H1 (cell line): ENCODE measurements at regions not wholly inside any gene's neighbourhood (a gene's known extent, or its start where the extent isn't known, plus 50 kb on each side); places are given as distances from the start of the nearest gene placed in this dataset.

Experiments used
- CTCF ChIA-PET: fragments of 300-600 bp; sonication (Branson Sonifier 250); formaldehyde crosslinking; loops from one replicate; lab custom pipeline; 2021; ENCODE audit not compliant: partially characterized antibody; lab: Charles Lee
- POLR2A ChIA-PET: fragments of 300-600 bp; sonication (Branson Sonifier 250); formaldehyde crosslinking; loops from one replicate; lab custom pipeline; 2021; ENCODE audit warnings: inconsistent platforms; ENCODE audit not compliant: partially characterized antibody; lab: Charles Lee
- DNase-seq, 2 experiments: peaks; one replicate each; pipeline versions ENCODE4 v3.0.0 to v3.0.0-alpha.2; 2010 to 2022; ENCODE audit warnings: low spot score in 2 of 2, low read depth in 1 of 2, mixed read lengths in 1 of 2
- FAIRE-seq: peaks from 2 replicates; lab custom pipeline; 2011; peaks lifted over from hg19 to GRCh38; lab: Jason Lieb, UNC
- H2AFZ ChIP-seq: 2 replicates; pipeline ENCODE4 v1.8.1; 2012; ENCODE audit warnings: low read length, inconsistent platforms
- H2AK5ac ChIP-seq: 2 replicates; pipeline ENCODE4 v1.6.1; 2013; ENCODE audit warnings: low read depth, low read length
- H2BK120ac ChIP-seq: replicated peaks from 2 replicates; pipeline ENCODE3; 2013; ENCODE audit warnings: low read depth, low read length, inconsistent platforms
- H2BK12ac ChIP-seq: 2 replicates; pipeline ENCODE4 v1.6.1; 2013; ENCODE audit warnings: low read depth, low read length
- H2BK15ac ChIP-seq: 2 replicates; pipeline ENCODE4 v1.6.1; 2013; ENCODE audit warnings: low read length
- H2BK20ac ChIP-seq: 2 replicates; pipeline ENCODE4 v1.6.1; 2013; ENCODE audit warnings: low read length
- H2BK5ac ChIP-seq: 2 replicates; pipeline ENCODE4 v1.6.1; 2013; ENCODE audit warnings: low read depth, low read length
- H3K14ac ChIP-seq: 2 replicates; pipeline ENCODE4 v1.6.1; 2013; ENCODE audit warnings: inconsistent platforms; ENCODE audit not compliant: insufficient read length
- H3K18ac ChIP-seq: 2 replicates; pipeline ENCODE4 v1.6.1; 2013; ENCODE audit warnings: low read length; ENCODE audit errors: extremely low read depth
- H3K23ac ChIP-seq: 2 replicates; pipeline ENCODE4 v1.6.1; 2013; ENCODE audit warnings: inconsistent platforms; ENCODE audit not compliant: insufficient read length
- H3K23me2 ChIP-seq: 2 replicates; pipeline ENCODE4 v1.6.1; 2013; ENCODE audit warnings: low read depth, low read length
- H3K27ac ChIP-seq: 2 replicates; pipeline ENCODE4 v1.6.1; 2011; ENCODE audit warnings: low read depth, low read length, inconsistent platforms
- H3K27me3 ChIP-seq, 4 experiments: replicated peaks in 1 of 4; 1 replicate in 1 of 4; 2 replicates in 3 of 4; pipeline versions ENCODE4 v1.6.1 to v1.8.1; 2011 to 2013; ENCODE audit warnings: low read length in 3 of 4, mild to moderate bottlenecking in 3 of 4, inconsistent platforms in 2 of 4, mixed read lengths in 2 of 4, moderate library complexity in 1 of 4; ENCODE audit not compliant: control insufficient read depth in 3 of 4, insufficient read depth in 3 of 4; ENCODE audit errors: extremely low read depth in 1 of 4
- H3K36me3 ChIP-seq, 4 experiments: 2 replicates each; pipeline versions ENCODE4 v1.6.1 to v1.8.1; 2011 to 2013; ENCODE audit warnings: mild to moderate bottlenecking in 4 of 4, low read length in 3 of 4, moderate library complexity in 2 of 4, control low read depth in 1 of 4, inconsistent platforms in 1 of 4; ENCODE audit not compliant: insufficient read depth in 4 of 4, control insufficient read depth in 2 of 4
- H3K4ac ChIP-seq: replicated peaks from 2 replicates; pipeline ENCODE3; 2013; ENCODE audit warnings: low read length, low read depth, mixed read lengths, inconsistent platforms; ENCODE audit not compliant: insufficient read length
- H3K4me1 ChIP-seq, 4 experiments: replicated peaks in 1 of 4; 1 replicate in 1 of 4; 2 replicates in 3 of 4; pipeline versions ENCODE4 v1.6.1 to v1.8.1; 2011 to 2013; ENCODE audit warnings: low read length in 3 of 4, inconsistent platforms in 2 of 4, mixed read lengths in 1 of 4; ENCODE audit not compliant: insufficient read depth in 4 of 4, control insufficient read depth in 3 of 4
- H3K4me2 ChIP-seq, 2 experiments: 2 replicates each; pipeline versions ENCODE4 v1.6.1 to v1.8.1; 2011 to 2013; ENCODE audit warnings: low read depth in 2 of 2, low read length in 2 of 2, control low read depth in 1 of 2, inconsistent platforms in 1 of 2, mild to moderate bottlenecking in 1 of 2; ENCODE audit not compliant: insufficient read depth in 1 of 2
- H3K4me3 ChIP-seq, 4 experiments: fragments of 200-600, 300-600 bp in 1 of 4; sonication (generic), shearing (Covaris generic), sonication (Bioruptor Twin) in 1 of 4; 2 replicates each; pipeline versions ENCODE4 v1.5.1 to v1.8.1; 2011 to 2016; ENCODE audit warnings: low read length in 4 of 4, low read depth in 3 of 4, control low read depth in 2 of 4, inconsistent platforms in 2 of 4, mild to moderate bottlenecking in 2 of 4, mixed read lengths in 1 of 4, moderate library complexity in 1 of 4; ENCODE audit not compliant: insufficient read depth in 2 of 4; ENCODE audit errors: extremely low read depth in 1 of 4
- H3K56ac ChIP-seq: replicated peaks from 2 replicates; pipeline ENCODE3; 2013; ENCODE audit warnings: low read depth, mild to moderate bottlenecking, mixed read lengths, low read length, inconsistent platforms; ENCODE audit not compliant: insufficient read length
- H3K79me1 ChIP-seq: 2 replicates; pipeline ENCODE4 v1.6.1; 2013; ENCODE audit warnings: low read depth, low read length, control low read depth
- H3K79me2 ChIP-seq, 2 experiments: 2 replicates each; pipeline versions ENCODE4 v1.6.1 to v1.8.1; 2012 to 2013; ENCODE audit warnings: low read length in 2 of 2, mild to moderate bottlenecking in 2 of 2, inconsistent platforms in 1 of 2; ENCODE audit not compliant: insufficient read depth in 2 of 2, control insufficient read depth in 1 of 2
- H3K9ac ChIP-seq, 4 experiments: replicated peaks in 1 of 4; 1 replicate in 1 of 4; 2 replicates in 3 of 4; pipeline versions ENCODE4 v1.6.1 to v1.8.1; 2011 to 2013; ENCODE audit warnings: low read depth in 3 of 4, low read length in 3 of 4, control low read depth in 2 of 4, mild to moderate bottlenecking in 2 of 4, moderate library complexity in 2 of 4, inconsistent platforms in 1 of 4; ENCODE audit errors: extremely low read depth in 1 of 4
- H3K9me3 ChIP-seq, 2 experiments: 2 replicates each; pipeline versions ENCODE4 v1.6.1 to v1.8.1; 2012 to 2013; ENCODE audit warnings: mild to moderate bottlenecking in 2 of 2, moderate library complexity in 2 of 2, control low read depth in 1 of 2, inconsistent platforms in 1 of 2, low read depth in 1 of 2, low read length in 1 of 2, mixed read lengths in 1 of 2; ENCODE audit not compliant: insufficient read depth in 2 of 2
- H4K20me1 ChIP-seq, 2 experiments: replicated peaks in 1 of 2; 2 replicates each; pipeline versions ENCODE3 to v1.8.1; 2011 to 2013; ENCODE audit warnings: inconsistent platforms in 2 of 2, low read length in 2 of 2, mild to moderate bottlenecking in 1 of 2; ENCODE audit not compliant: insufficient read depth in 2 of 2, control insufficient read depth in 1 of 2
- H4K5ac ChIP-seq: 2 replicates; pipeline ENCODE4 v1.6.1; 2013; ENCODE audit warnings: low read length, low read depth, mixed read lengths, inconsistent platforms; ENCODE audit not compliant: insufficient read length
- H4K8ac ChIP-seq: 2 replicates; pipeline ENCODE4 v1.8.0; 2013; ENCODE audit warnings: mild to moderate bottlenecking, moderate library complexity, low read length, inconsistent platforms; ENCODE audit not compliant: insufficient read depth; ENCODE audit errors: extremely low read depth
- H4K91ac ChIP-seq: replicated peaks from 2 replicates; pipeline ENCODE3; 2013; ENCODE audit warnings: low read length, mixed read lengths, inconsistent platforms; ENCODE audit not compliant: insufficient read length
- JUN ChIP-seq: IDR thresholded peaks from 2 replicates; pipeline ENCODE4 v1.6.1; 2011; ENCODE audit warnings: low read depth, mild to moderate bottlenecking, improper control_type of control experiment, low read length
- whole genome bisulfite sequencing, 2 experiments: shearing (Covaris generic) in 1 of 2; methylation state at CpG; one replicate each; pipeline versions ENCODE4 v1.1.6 to v1.1.7; 2013 to 2015; ENCODE audit warnings: low lambda C conversion rate in 2 of 2, mixed read lengths in 2 of 2, inconsistent platforms in 1 of 2, low coverage in 1 of 2, missing lambda C conversion rate in 1 of 2; ENCODE audit not compliant: insufficient replicate concordance in 2 of 2, insufficient coverage in 1 of 2, insufficient read length in 1 of 2; ENCODE audit errors: extremely low coverage in 1 of 2, missing lambda C conversion rate in 1 of 2; 5-methylcytosine and 5-hydroxymethylcytosine counted together

DNA sequence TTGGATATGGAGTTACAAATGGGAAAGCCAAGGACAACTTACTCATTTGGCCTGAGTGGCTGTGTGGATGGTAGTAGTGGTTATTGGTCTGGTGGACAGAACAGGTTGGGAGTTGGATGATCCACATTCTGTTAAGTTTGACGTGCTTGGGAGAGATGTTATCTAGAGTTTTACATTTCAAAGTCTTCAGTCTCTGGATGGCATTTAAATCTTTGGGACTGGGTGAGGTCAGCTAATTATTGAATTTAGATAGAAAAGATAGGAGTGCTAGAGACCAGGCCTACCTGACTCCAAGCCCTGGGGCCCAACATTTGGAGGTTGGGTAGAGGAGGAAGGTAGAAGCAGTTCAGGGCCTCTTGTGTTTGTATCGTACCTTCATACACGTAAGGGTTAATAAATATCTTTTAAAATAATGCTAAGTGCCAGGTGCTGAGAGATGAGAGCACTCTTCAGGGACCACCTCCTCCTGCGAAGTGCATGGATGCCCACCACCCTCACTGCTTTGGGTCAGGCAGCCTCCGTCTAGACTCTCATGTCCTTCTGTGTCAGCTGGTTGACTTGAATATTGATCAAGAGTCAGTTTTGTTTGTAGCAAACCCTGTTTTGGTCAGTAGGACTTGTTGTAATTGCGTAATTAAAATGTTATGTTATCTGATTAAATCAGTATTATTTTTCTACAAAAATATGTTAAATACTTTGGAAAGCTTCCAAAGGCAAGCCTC is 460.4 kb upstream of the RGS6 start:
- no peak overlapping the region for H4K5ac ChIP-seq
- ChIA-PET POLR2A (no interaction called here), CTCF (no interaction called here)
- no peak overlapping the region for H2BK120ac ChIP-seq
- no peak overlapping the region for H3K27ac ChIP-seq
- no peak overlapping the region for H2BK20ac ChIP-seq
- no peak overlapping the region; the same call in 1 of the 2 replicates for H4K8ac ChIP-seq
- no peak overlapping the region for H4K91ac ChIP-seq
- DNase-seq, result no peak
- H3K23me2 ChIP-seq, result no peaks in the 10 kb centered on the region; the same call in 1 of the 2 replicates
- H3K36me3 ChIP-seq, result no peaks in the 10 kb centered on the region; a peak in 1 of 8 replicates
- peaks cover 0 to 5% (median 3%) of the 10 kb centered on the region in 4 experiments; a peak in 4 of 7 replicates for H3K4me1 ChIP-seq
- H3K23ac ChIP-seq, result no peak overlapping the region
- H2BK5ac ChIP-seq, result no peak overlapping the region
- no peaks in the 10 kb centered on the region for H4K20me1 ChIP-seq
- FAIRE-seq, result no peak
- H2BK15ac ChIP-seq, result no peak overlapping the region
- H2BK12ac ChIP-seq, result no peak overlapping the region
- peaks cover 4% of the 10 kb centered on the region; the same call in 1 of the 2 replicates for H3K79me1 ChIP-seq
- no peak overlapping the region for H3K18ac ChIP-seq
- no peaks in the 10 kb centered on the region for H3K27me3 ChIP-seq
- 96% methylated on average over 6 of the region's 6 CpGs; no CpG with 5 or more reads in 1 of the 2 experiments for WGBS, 2 experiments
- no peak overlapping the region for H3K4ac ChIP-seq
- no peak overlapping the region for H3K4me3 ChIP-seq
- H3K9me3 ChIP-seq, result no peaks in the 10 kb centered on the region
- no peak overlapping the region for H3K4me2 ChIP-seq
- no peak overlapping the region for H2AK5ac ChIP-seq
- H3K56ac ChIP-seq, result no peak overlapping the region
- no peak overlapping the region for H3K14ac ChIP-seq
- H3K9ac ChIP-seq, result no peak overlapping the region
- H2AFZ ChIP-seq, result no peak overlapping the region
- peaks cover 0 to 35% of the 10 kb centered on the region in 2 experiments; a peak in 2 of 4 replicates for H3K79me2 ChIP-seq
- no peak for TF ChIP-seq JUN
